ENCODE measurements at regions not wholly inside any gene's neighbourhood (a gene's known extent, or its start where the extent isn't known, plus 50 kb on each side); places are given as distances from the start of the nearest gene placed in this dataset.

GRCh38 chr3:174498638-174499037 lies 360.5 kb upstream of the NAALADL2 start:
- no peak overlapping the region for H3K4me3 ChIP-seq (ENCODE audit: low read depth, low read length)
- in situ Hi-C loops (cut with HindIII; ENCODE audit: low sequenced_read_pairs) = no loop called here
- no peak for DNase-seq (ENCODE audit: low read depth)
- TF ChIP-seq, protein P1, sequence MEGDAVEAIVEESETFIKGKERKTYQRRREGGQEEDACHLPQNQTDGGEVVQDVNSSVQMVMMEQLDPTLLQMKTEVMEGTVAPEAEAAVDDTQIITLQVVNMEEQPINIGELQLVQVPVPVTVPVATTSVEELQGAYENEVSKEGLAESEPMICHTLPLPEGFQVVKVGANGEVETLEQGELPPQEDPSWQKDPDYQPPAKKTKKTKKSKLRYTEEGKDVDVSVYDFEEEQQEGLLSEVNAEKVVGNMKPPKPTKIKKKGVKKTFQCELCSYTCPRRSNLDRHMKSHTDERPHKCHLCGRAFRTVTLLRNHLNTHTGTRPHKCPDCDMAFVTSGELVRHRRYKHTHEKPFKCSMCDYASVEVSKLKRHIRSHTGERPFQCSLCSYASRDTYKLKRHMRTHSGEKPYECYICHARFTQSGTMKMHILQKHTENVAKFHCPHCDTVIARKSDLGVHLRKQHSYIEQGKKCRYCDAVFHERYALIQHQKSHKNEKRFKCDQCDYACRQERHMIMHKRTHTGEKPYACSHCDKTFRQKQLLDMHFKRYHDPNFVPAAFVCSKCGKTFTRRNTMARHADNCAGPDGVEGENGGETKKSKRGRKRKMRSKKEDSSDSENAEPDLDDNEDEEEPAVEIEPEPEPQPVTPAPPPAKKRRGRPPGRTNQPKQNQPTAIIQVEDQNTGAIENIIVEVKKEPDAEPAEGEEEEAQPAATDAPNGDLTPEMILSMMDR (IDR thresholded peaks at IDR 0.05; ENCODE audit: low read depth, low read length, missing control alignments) = no peak

DNA sequence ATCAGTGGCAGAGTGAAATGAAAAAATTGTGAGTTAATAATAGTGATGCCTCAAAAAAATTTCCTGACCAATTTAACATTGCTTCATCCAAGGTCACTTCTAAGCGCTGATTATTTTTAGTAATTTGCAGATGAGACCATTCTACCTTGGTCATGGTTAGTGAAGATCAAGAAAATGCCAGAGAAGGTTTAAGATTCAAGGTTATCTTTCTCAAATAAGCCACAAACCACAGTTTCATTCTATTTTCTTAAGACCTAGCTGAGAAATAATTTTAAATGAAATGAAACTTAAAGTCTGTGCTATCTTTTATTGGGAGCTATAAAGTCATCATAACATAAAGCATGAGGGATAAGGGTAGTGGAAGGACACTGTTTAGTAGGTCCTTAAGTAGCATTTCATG lies 353.9 kb upstream of the NAALADL2 start:
- in situ Hi-C loops (cut with HindIII; ENCODE audit: low sequenced_read_pairs) = no loop called here
- no peak for DNase-seq (ENCODE audit: low read depth)
- TF ChIP-seq, protein P1 (IDR thresholded peaks at IDR 0.05; ENCODE audit: low read depth, low read length, missing control alignments) = no peak
- H3K4me3 ChIP-seq (ENCODE audit: low read depth, low read length) = no peak overlapping the region

GRCh38 chr3:174524203-174524602 lies 334.9 kb upstream of the NAALADL2 start:
- in situ Hi-C loops (cut with HindIII; ENCODE audit: low sequenced_read_pairs) = no loop called here
- DNase-seq (ENCODE audit: low read depth) = no peak
- H3K4me3 ChIP-seq (ENCODE audit: low read depth, low read length) = no peak overlapping the region
- TF ChIP-seq, protein P1 (IDR thresholded peaks at IDR 0.05; ENCODE audit: low read depth, low read length, missing control alignments) = no peak

DNA sequence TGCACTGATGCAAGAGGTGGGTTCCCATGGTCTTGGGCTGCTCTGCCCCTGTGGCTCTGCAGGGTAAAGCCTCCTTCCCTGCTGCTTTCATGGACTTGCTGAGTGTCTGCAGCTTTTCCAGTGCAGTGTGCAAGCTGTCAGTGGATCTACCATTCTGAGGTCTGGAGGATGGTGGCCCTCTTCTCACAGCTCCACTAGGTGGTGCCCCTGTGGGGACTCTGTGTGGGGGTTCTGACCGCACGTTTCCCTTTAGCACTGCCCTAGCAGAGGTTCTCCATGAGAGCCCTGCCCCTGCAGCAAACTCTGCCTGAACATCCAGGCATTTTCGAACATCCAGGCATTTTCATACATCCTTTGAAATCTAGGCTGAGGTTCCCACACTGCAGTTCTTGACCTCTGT lies 329.8 kb upstream of the NAALADL2 start:
- in situ Hi-C loops (cut with HindIII; ENCODE audit: low sequenced_read_pairs) = no loop called here

GRCh38 chr3:174531262-174531982 lies 327.7 kb upstream of the NAALADL2 start:
- in situ Hi-C loops (cut with HindIII; ENCODE audit: low sequenced_read_pairs) = no loop called here
- TF ChIP-seq, protein P1 (IDR thresholded peaks at IDR 0.05; ENCODE audit: low read depth, low read length, missing control alignments) = no peak
- DNase-seq (ENCODE audit: low read depth) = no peak

More for the DNA sequence above, 329.8 kb upstream of the NAALADL2 start:
- no peak overlapping the region for H3K4me3 ChIP-seq (ENCODE audit: low read depth, low read length)
- TF ChIP-seq, protein P1 (IDR thresholded peaks at IDR 0.05; ENCODE audit: low read depth, low read length, missing control alignments) = no peak
- DNase-seq (ENCODE audit: low read depth) = no peak

DNA sequence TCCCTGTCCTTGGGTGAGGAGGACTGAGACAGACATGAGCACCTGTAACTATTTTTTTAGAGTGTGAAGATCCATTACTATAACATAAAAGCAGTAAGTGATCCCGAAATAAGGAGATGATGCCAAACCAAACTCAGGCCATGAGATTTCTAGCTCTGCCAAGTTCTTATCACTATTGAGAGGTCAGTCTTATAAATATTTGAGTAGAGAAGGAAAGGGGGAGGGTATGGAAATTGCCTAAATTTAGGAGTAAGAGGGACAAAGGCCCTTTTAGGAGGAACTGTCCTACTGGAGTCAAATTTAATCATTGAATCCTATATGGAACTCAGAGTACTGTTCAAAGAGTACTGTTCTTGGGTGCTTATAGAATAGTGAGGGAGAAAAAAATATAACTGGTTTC lies 326.9 kb upstream of the NAALADL2 start:
- DNase-seq (ENCODE audit: low read depth) = no peak
- H3K4me3 ChIP-seq (ENCODE audit: low read depth, low read length) = no peak overlapping the region
- TF ChIP-seq, protein P1 (IDR thresholded peaks at IDR 0.05; ENCODE audit: low read depth, low read length, missing control alignments) = no peak
- in situ Hi-C loops (cut with HindIII; ENCODE audit: low sequenced_read_pairs) = no loop called here

More at GRCh38 chr3:174531262-174531982, 327.7 kb upstream of the NAALADL2 start:
- no peak overlapping the region for H3K4me3 ChIP-seq (ENCODE audit: low read depth, low read length)

Data from astrocyte of the cerebellum (primary cell).